Activated T-cell treated with anti-CD3 and anti-CD28 coated beads, Interleukin-2, amount 50 U/mL, for 24 hours (primary cell): ENCODE measurements at regions not wholly inside any gene's neighbourhood (a gene's known extent, or its start where the extent isn't known, plus 50 kb on each side); places are given as distances from the start of the nearest gene placed in this dataset.

Experiments
- DNase-seq: peaks from one replicate; pipeline ENCODE4 v3.0.0-alpha.2; 2020
- H3K27ac Mint-ChIP-seq: 2 replicates; pipeline ENCODE4 v1.8.0; 2020; ENCODE audit warnings: mild to moderate bottlenecking, mixed read lengths
- H3K27me3 Mint-ChIP-seq: 2 replicates; pipeline ENCODE4 v1.8.0; 2020; ENCODE audit warnings: mixed read lengths
- H3K36me3 Mint-ChIP-seq: 2 replicates; pipeline ENCODE4 v1.8.0; 2020; ENCODE audit warnings: low read depth, mixed read lengths
- H3K4me1 Mint-ChIP-seq: 2 replicates; pipeline ENCODE4 v1.8.0; 2020; ENCODE audit warnings: low read depth, mixed read lengths
- H3K4me3 Mint-ChIP-seq: 2 replicates; pipeline ENCODE4 v1.8.0; 2020; ENCODE audit warnings: mild to moderate bottlenecking, moderate library complexity, mixed read lengths
- H3K9me3 Mint-ChIP-seq: 2 replicates; pipeline ENCODE4 v1.8.0; 2020; ENCODE audit warnings: mixed read lengths

DNA sequence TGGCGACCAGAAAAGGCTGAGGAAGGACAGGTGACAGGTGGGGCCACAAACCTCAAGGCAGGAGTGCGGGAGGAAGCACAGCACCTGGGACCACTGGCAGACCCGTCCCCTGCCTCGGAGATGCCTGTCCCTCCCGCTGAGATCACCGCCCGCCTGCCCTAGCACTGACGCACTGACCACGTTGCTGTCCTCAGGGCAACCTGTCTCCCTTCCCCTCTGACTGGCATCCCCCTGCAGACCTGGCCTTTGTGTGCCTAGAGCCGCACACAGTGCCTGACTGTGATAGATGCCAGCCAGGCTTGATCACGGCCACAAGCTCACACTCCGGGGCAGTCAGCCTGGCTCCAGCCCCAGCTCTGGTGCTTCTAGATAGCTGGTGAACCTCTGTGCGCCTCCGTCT is 58.4 kb upstream of the EN2 start:
- no peak overlapping the region for H3K4me3 Mint-ChIP-seq
- no peak for DNase-seq
- H3K4me1 Mint-ChIP-seq: no peaks in the 10 kb centered on the region
- H3K36me3 Mint-ChIP-seq: no peaks in the 10 kb centered on the region
- no peak overlapping the region for H3K27ac Mint-ChIP-seq
- no peaks in the 10 kb centered on the region for H3K9me3 Mint-ChIP-seq
- peaks cover 63% of the 10 kb centered on the region for H3K27me3 Mint-ChIP-seq

DNA sequence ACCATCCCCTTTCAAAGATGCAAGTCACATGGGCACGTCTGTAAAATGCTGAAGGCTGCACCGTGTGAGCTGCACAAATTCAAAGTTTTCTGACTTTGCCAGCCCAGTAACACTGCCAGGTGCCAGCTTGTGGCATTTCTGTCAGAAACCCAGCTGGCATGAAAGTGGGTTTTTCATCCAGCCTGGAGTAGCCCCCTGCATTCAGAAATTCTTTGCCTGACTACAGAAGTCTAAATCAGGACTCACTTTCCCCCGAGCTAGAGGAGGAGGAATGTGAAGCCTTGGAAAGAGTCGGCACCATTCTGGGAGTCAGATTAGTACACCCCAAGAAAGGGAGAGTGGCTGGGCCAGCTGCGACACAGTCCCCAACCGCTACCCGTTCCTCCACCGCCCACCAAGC is 56.7 kb upstream of the EN2 start:
- Mint-ChIP-seq H3K36me3 (no peaks in the 10 kb centered on the region), H3K4me3 (no peak overlapping the region), H3K4me1 (peaks cover 4% of the 10 kb centered on the region), H3K9me3 (no peaks in the 10 kb centered on the region), H3K27me3 (peaks cover 71% of the 10 kb centered on the region), H3K27ac (no peak overlapping the region)
- no peak for DNase-seq

DNA sequence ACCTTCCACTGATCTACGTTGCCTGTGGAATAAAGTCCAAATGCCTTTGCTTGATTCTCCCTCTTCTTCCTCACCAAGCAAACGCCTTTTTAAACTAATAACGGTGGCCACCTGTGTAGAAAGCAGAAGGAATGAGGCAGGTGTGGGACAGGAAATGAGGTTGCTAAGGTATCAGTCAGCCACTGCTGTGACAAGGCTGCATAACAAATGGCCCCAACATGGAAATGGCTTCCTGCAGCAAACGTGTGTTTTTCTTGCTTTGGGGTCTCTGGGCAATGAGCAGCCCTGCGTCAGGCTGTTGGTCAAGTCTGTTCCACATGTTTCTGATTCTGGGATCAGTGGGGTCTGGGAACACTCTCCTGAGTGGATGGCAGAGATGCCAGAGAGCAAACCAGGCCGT is 56.0 kb upstream of the EN2 start:
- H3K27me3 Mint-ChIP-seq: peaks cover 73% of the 10 kb centered on the region
- H3K36me3 Mint-ChIP-seq: no peaks in the 10 kb centered on the region
- no peaks in the 10 kb centered on the region for H3K9me3 Mint-ChIP-seq
- DNase-seq: no peak
- peaks cover 5% of the 10 kb centered on the region for H3K4me1 Mint-ChIP-seq
- H3K4me3 Mint-ChIP-seq: no peak overlapping the region
- no peak overlapping the region for H3K27ac Mint-ChIP-seq

DNA sequence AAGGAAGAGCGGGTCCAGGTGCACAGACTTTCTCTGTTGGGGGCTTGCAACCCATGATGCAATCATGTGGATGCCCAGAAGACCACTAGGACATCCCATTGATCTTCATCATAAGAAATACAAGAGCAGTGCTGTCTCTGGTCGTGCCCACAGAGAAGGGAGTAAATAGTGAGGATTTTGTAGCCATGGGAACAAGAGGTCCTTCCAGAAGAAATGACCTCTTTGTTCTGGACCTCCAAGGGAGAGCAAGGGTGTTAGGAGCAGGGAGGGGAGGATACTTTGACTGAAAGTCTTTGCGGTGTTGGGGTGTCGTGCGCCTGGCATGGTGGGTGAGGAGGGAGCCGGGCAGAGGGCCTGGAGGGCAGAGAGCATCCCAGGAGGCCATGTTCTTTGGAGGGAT is 55.0 kb upstream of the EN2 start:
- Mint-ChIP-seq H3K27me3 (peaks cover 69% of the 10 kb centered on the region), H3K4me1 (peaks cover 5% of the 10 kb centered on the region), H3K36me3 (no peaks in the 10 kb centered on the region), H3K4me3 (no peak overlapping the region), H3K27ac (no peak overlapping the region), H3K9me3 (no peaks in the 10 kb centered on the region)
- no peak for DNase-seq

DNA sequence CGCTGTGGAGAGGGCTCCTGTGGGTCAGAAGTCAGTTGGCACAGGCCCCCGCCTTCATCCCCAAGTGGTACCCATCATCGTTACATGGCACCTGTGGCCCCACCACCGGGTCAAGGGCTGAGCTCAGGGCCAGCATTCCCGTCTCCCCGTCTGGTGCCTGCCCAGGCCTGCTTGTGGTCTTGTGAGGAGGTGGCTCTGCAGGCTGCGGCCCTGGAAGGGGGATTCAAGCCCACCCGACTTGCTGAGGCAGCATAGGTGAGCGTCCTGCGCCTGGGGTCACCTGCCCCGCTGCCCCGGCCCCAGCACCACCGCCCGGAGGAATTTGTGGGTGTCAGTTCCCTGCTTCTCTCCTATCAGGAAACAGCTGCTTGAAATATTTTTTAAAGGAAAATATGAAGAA is 53.0 kb upstream of the EN2 start:
- Mint-ChIP-seq H3K27ac (no peak overlapping the region), H3K4me1 (peaks cover 9% of the 10 kb centered on the region), H3K27me3 (peaks cover 70% of the 10 kb centered on the region), H3K9me3 (no peaks in the 10 kb centered on the region), H3K36me3 (no peaks in the 10 kb centered on the region), H3K4me3 (no peak overlapping the region)
- no peak for DNase-seq

DNA sequence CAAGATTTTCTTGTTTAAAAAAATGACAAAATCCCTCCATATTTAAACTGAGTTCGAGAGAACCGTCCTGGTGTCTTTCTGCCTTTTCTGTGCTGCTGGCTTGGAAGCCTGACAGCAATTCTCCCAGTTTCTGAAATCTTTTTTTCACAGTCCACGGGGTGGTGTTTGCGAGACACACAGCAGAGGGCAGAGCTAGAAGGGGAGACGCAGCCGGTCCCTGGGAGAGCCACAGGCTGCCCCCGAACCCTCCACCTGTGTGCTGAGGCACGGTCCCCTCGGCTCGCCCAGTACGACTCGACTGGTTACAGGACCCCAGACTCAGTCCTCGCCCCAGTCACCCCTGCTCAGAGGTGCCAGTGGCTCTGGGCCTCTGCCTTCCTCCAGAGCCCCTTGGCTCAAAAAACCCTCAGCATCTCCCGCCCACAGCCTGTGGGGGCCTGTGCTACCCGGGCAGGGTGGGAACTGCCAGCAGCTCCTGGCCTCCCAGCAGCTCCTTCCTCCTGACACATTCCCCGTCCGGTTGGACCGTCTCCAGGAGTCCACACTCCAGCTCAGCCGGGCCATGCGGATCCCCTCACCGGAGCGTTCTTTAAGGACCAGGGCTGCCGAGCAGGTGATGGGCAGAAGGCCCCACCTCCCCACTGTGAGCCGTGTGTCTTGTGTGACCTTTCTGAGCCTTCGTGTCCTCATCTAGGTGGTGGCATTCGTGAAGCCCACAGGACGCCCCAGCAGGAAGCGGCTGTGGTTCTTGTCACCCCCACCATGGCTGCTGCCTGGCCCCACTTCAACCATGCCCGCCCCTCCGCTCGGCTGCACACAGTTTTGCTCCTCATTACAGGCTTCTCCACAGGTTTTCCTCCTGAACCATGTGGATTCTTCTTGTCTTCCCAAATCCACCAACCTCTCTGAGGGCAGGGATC is 52.3 kb upstream of the EN2 start:
- peaks cover 9% of the 10 kb centered on the region for H3K4me1 Mint-ChIP-seq
- no peak for DNase-seq
- no peaks in the 10 kb centered on the region for H3K36me3 Mint-ChIP-seq
- no peak overlapping the region for H3K27ac Mint-ChIP-seq
- no peaks in the 10 kb centered on the region for H3K9me3 Mint-ChIP-seq
- H3K4me3 Mint-ChIP-seq: no peak overlapping the region
- peaks cover 68% of the 10 kb centered on the region for H3K27me3 Mint-ChIP-seq

DNA sequence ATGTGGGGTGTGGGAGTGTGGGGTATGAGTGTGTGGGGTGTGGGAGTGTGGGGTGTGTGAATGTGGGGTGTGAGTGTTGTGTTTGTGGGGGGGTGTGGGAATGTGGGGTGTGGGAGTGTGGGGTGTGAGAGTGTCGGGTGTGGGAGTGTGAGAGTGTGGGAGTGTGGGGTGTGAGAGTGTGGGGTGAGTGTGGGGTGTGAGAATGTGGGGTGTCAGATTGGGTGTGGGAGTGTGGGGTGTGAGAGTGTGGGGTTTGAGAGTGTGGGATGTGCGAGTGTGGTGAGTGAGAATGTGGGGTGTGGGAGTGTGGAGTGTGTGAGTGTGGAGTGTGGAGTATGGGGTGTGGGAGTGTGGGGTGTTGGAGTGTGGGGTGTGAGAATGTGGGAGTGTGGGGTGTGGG is 50.1 kb upstream of the EN2 start:
- no peaks in the 10 kb centered on the region for H3K36me3 Mint-ChIP-seq
- H3K27ac Mint-ChIP-seq: no peak overlapping the region
- H3K9me3 Mint-ChIP-seq: no peaks in the 10 kb centered on the region
- H3K4me3 Mint-ChIP-seq: no peak overlapping the region
- peaks cover 10% of the 10 kb centered on the region for H3K4me1 Mint-ChIP-seq
- H3K27me3 Mint-ChIP-seq: peaks cover 68% of the 10 kb centered on the region
- no peak for DNase-seq
